ENCODE measurements at regions not wholly inside any gene's neighbourhood (a gene's known extent, or its start where the extent isn't known, plus 50 kb on each side); places are given as distances from the start of the nearest gene placed in this dataset.

- TF ChIP-seq EZH2phosphoT487 (conservative IDR thresholded peaks at IDR 0.05; ENCODE audit: low read length), result no peak
- TF ChIP-seq CTCF (IDR thresholded peaks at IDR 0.05; ENCODE audit: insufficient read depth, low read length, poor library complexity, severe bottlenecking), result no peak
- H2AFZ ChIP-seq (ENCODE audit: low read depth, low read length, severe bottlenecking), result no peak overlapping the region
- no peak overlapping the region for H3K4me2 ChIP-seq (ENCODE audit: low read depth, low read length, poor library complexity, severe bottlenecking)
- no peaks in the 10 kb centered on the region for H3K27me3 ChIP-seq (ENCODE audit: low read length)
- H3K36me3 ChIP-seq (ENCODE audit: low read length), result no peaks in the 10 kb centered on the region
- no peaks in the 10 kb centered on the region for H4K20me1 ChIP-seq (ENCODE audit: low read depth, low read length)
- no peak overlapping the region for H3K9ac ChIP-seq (ENCODE audit: low read length)
- H3K9me2 ChIP-seq (replicated peaks; ENCODE audit: insufficient read depth, low read length), result no peaks in the 10 kb centered on the region; the same call in 1 of the 2 replicates
- H3K9me3 ChIP-seq (ENCODE audit: insufficient read depth, low read length), result no peaks in the 10 kb centered on the region
- H3F3A ChIP-seq (ENCODE audit: insufficient read depth), result no peaks in the 10 kb centered on the region
- H3K27ac ChIP-seq (ENCODE audit: low read depth, low read length), result no peak overlapping the region
- no peak overlapping the region for H3K4me3 ChIP-seq (ENCODE audit: insufficient read depth, low read length, poor library complexity, severe bottlenecking)
- H3K79me2 ChIP-seq (ENCODE audit: insufficient read depth, low read length), result no peaks in the 10 kb centered on the region
These were observed 269.6 kb downstream of the GBA3 start for GRCh38 chr4:22962295-22962694.

- no peaks in the 10 kb centered on the region for H3K27me3 ChIP-seq (ENCODE audit: low read length)
- no peaks in the 10 kb centered on the region for H3F3A ChIP-seq (ENCODE audit: insufficient read depth)
- no peak overlapping the region for H2AFZ ChIP-seq (ENCODE audit: low read depth, low read length, severe bottlenecking)
- H3K9ac ChIP-seq (ENCODE audit: low read length), result no peak overlapping the region
- H3K36me3 ChIP-seq (ENCODE audit: low read length), result no peaks in the 10 kb centered on the region
- H3K9me2 ChIP-seq (replicated peaks; ENCODE audit: insufficient read depth, low read length), result no peaks in the 10 kb centered on the region
- H3K79me2 ChIP-seq (ENCODE audit: insufficient read depth, low read length), result no peaks in the 10 kb centered on the region
- H3K4me3 ChIP-seq (ENCODE audit: insufficient read depth, low read length, poor library complexity, severe bottlenecking), result no peak overlapping the region
- no peaks in the 10 kb centered on the region for H4K20me1 ChIP-seq (ENCODE audit: low read depth, low read length)
- no peak for TF ChIP-seq EZH2phosphoT487 (conservative IDR thresholded peaks at IDR 0.05; ENCODE audit: low read length)
- no peak for TF ChIP-seq CTCF (IDR thresholded peaks at IDR 0.05; ENCODE audit: insufficient read depth, low read length, poor library complexity, severe bottlenecking)
- no peaks in the 10 kb centered on the region for H3K9me3 ChIP-seq (ENCODE audit: insufficient read depth, low read length)
- H3K27ac ChIP-seq (ENCODE audit: low read depth, low read length), result no peak overlapping the region
- H3K4me2 ChIP-seq (ENCODE audit: low read depth, low read length, poor library complexity, severe bottlenecking), result no peak overlapping the region
These were observed 266.7 kb downstream of the GBA3 start for GRCh38 chr4:22959483-22959882.

GRCh38 chr4:22957774-22958309 is 265.1 kb downstream of the GBA3 start:
- Histone ChIP-seq H3K27ac (ENCODE audit: low read depth, low read length) (no peak overlapping the region), H3K4me2 (ENCODE audit: low read depth, low read length, poor library complexity, severe bottlenecking) (no peak overlapping the region), H3K9me2 (replicated peaks; ENCODE audit: insufficient read depth, low read length) (no peaks in the 10 kb centered on the region), H3K79me2 (ENCODE audit: insufficient read depth, low read length) (no peaks in the 10 kb centered on the region), H3K27me3 (ENCODE audit: low read length) (no peaks in the 10 kb centered on the region), H4K20me1 (ENCODE audit: low read depth, low read length) (no peaks in the 10 kb centered on the region), H3K4me3 (ENCODE audit: insufficient read depth, low read length, poor library complexity, severe bottlenecking) (no peak overlapping the region), H3K36me3 (ENCODE audit: low read length) (no peaks in the 10 kb centered on the region), H3F3A (ENCODE audit: insufficient read depth) (no peaks in the 10 kb centered on the region), H3K9ac (ENCODE audit: low read length) (no peak overlapping the region), H2AFZ (ENCODE audit: low read depth, low read length, severe bottlenecking) (no peak overlapping the region), H3K9me3 (ENCODE audit: insufficient read depth, low read length) (no peaks in the 10 kb centered on the region)
- TF ChIP-seq EZH2phosphoT487 (conservative IDR thresholded peaks at IDR 0.05; ENCODE audit: low read length) (no peak), CTCF (IDR thresholded peaks at IDR 0.05; ENCODE audit: insufficient read depth, low read length, poor library complexity, severe bottlenecking) (no peak)

Measured in SU-DHL-6 (cell line).